HFFc6 (cell line): ENCODE measurements at regions not wholly inside any gene's neighbourhood (a gene's known extent, or its start where the extent isn't known, plus 50 kb on each side); places are given as distances from the start of the nearest gene placed in this dataset.
"Not testable (repeated sequence)": the region's sequence is repeated elsewhere in the genome, so short reads cannot be mapped to it uniquely, and the experiment has no call there.

Experiments used
- DNase-seq: peaks from one replicate; pipeline ENCODE4 v3.0.0-alpha.2; 2018
- H3K27ac Mint-ChIP-seq: 2 replicates; pipeline ENCODE4 v1.8.0; 2020; ENCODE audit warnings: mild to moderate bottlenecking, mixed read lengths
- H3K27me3 Mint-ChIP-seq: 2 replicates; pipeline ENCODE4 v1.8.0; 2021; ENCODE audit warnings: mild to moderate bottlenecking, moderate library complexity, mixed read lengths; ENCODE audit not compliant: insufficient read depth
- H3K36me3 Mint-ChIP-seq: 2 replicates; pipeline ENCODE4 v1.8.0; 2021; ENCODE audit warnings: low read depth, mixed read lengths
- H3K4me1 Mint-ChIP-seq: 2 replicates; pipeline ENCODE4 v1.8.0; 2020; ENCODE audit warnings: low read depth, mixed read lengths
- H3K4me3 Mint-ChIP-seq: 2 replicates; pipeline ENCODE4 v1.8.0; 2020; ENCODE audit warnings: mild to moderate bottlenecking, moderate library complexity, mixed read lengths
- H3K9me3 Mint-ChIP-seq: 2 replicates; pipeline ENCODE4 v1.8.0; 2020; ENCODE audit warnings: mild to moderate bottlenecking, mixed read lengths
- TF ChIP-seq, protein P1 (sequence below): fragments of 200-600 bp; sonication (generic); IDR thresholded peaks from 2 replicates; pipeline ENCODE4 v1.5.0; 2021; ENCODE audit warnings: antibody characterized with exemption, mild to moderate bottlenecking

DNA sequence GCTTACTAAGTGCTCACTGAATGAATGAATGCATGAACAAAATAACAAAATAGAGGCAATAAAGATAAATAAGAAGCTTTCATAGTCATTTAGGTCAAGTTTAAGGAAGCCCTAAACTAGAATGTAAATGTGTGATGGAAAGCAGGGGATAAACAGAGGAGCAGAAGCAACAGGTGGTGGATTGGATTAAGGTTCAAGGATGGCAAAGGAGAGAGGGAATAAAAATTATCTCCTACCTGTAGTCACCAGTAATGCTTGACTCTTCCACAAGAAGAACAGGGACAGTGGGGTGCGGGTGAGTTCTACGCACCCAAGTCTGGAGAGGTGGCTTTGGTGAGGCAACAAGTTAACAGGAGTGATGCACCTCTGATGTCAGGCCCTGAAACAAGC lies 212.4 kb downstream of the ZIC5 start:
- Mint-ChIP-seq H3K36me3 (no peaks in the 10 kb centered on the region), H3K9me3 (peaks cover 11% of the 10 kb centered on the region; the same call in 1 of the 2 replicates), H3K27me3 (peaks cover 4% of the 10 kb centered on the region), H3K4me3 (no peak overlapping the region), H3K4me1 (no peaks in the 10 kb centered on the region), H3K27ac (no peak overlapping the region)
- TF ChIP-seq, protein P1, sequence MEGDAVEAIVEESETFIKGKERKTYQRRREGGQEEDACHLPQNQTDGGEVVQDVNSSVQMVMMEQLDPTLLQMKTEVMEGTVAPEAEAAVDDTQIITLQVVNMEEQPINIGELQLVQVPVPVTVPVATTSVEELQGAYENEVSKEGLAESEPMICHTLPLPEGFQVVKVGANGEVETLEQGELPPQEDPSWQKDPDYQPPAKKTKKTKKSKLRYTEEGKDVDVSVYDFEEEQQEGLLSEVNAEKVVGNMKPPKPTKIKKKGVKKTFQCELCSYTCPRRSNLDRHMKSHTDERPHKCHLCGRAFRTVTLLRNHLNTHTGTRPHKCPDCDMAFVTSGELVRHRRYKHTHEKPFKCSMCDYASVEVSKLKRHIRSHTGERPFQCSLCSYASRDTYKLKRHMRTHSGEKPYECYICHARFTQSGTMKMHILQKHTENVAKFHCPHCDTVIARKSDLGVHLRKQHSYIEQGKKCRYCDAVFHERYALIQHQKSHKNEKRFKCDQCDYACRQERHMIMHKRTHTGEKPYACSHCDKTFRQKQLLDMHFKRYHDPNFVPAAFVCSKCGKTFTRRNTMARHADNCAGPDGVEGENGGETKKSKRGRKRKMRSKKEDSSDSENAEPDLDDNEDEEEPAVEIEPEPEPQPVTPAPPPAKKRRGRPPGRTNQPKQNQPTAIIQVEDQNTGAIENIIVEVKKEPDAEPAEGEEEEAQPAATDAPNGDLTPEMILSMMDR = no peak
- DNase-seq = no peak

DNA sequence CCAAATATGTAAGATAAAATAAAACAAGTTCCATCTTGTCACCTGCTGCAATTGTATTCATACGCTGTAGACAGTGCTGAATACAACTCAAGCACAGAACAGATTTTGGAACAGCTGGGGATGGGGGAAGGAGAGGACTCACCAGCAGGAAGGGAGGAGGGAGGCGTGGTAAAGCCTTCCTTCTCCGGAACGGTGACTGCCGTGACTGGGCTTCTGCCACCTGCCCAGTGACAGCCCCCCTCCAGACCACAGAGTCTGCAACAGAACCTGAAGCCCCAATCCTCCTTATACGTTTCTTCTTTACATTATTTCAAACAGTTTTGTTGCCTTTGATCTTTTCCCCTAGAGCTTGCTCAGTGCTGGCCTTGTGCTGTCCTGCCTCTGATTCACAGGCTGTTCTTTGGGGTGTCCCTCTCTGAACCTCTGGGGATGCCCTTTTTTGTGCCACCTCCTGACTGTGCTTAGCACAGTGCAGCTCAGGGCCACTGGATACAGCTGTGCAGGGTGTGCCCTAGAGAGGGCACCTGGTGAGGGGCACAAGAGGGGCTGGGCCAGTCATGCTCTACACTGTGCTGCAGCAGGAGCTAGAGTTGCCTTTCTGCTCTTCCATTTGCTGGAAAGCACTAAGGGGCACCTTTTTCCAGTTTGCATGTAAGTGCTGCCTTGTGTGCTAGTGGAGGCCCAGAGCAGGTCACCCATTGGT lies 213.0 kb downstream of the ZIC5 start:
- no peak for DNase-seq
- TF ChIP-seq, protein P1 = no peak
- Mint-ChIP-seq H3K27ac (no peak overlapping the region), H3K36me3 (no peaks in the 10 kb centered on the region), H3K4me1 (no peaks in the 10 kb centered on the region), H3K9me3 (peaks cover 11% of the 10 kb centered on the region; the same call in 1 of the 2 replicates), H3K4me3 (no peak overlapping the region), H3K27me3 (peaks cover 4% of the 10 kb centered on the region)

DNA sequence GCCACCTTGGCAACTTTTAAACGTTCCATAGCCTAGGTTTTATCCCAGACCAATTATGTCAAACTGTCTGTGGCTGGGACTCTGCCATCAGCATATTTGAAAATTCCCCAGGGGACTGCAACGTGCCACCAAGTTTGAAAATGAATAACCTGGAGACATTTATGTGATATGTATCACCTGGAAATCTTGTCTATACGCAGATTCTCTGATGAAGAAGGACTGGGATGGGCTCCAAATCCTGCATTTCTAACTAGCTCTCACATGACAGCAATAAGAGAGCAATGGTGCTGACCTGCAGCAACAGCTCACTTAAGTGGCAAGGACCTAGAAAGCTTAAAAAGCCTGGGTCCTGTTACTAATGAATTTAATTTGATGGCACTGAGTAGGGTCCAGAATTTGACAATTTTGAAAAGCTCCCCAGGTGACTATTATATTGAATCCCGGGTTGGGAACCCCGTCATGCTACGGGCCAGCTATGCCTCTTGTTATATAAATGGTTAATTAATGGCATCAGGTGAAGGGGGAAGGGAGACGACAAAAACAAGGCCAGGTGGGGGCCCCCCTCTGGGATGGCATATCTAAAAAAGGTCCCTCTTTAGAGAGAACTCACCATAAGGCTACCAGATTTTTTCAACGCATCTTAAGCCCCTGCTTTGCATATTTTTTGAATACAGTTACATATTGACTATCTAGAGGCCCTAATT lies 213.7 kb downstream of the ZIC5 start:
- H3K4me3 Mint-ChIP-seq = no peak overlapping the region
- H3K36me3 Mint-ChIP-seq = no peaks in the 10 kb centered on the region
- H3K9me3 Mint-ChIP-seq = peaks cover 11% of the 10 kb centered on the region; the same call in 1 of the 2 replicates

DNA sequence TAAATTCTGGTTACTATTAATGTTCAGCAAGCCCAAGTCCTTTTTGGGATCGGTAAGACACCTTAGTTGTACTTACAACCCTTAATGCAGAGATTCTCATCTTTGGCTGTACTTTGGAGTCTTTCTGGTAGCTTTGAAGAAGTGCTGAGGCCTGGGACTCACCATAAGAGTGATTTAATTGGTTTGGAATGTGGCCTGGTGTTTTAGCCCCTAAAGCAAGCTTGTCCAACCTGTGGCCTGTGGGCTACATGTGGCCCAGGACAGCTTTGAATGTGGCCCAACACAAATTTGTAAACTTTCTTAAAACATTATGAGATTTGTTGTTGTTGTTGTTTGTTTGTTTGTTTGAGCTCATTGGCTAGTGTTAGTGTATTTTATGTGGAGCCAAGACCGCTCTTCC lies 215.3 kb downstream of the ZIC5 start:
- TF ChIP-seq, protein P1 = no peak
- H3K27ac Mint-ChIP-seq = no peak overlapping the region

More for the DNA sequence above, 213.7 kb downstream of the ZIC5 start:
- TF ChIP-seq, protein P1 = no peak
- no peak for DNase-seq
- Mint-ChIP-seq H3K27me3 (peaks cover 4% of the 10 kb centered on the region), H3K27ac (no peak overlapping the region), H3K4me1 (no peaks in the 10 kb centered on the region)

DNA sequence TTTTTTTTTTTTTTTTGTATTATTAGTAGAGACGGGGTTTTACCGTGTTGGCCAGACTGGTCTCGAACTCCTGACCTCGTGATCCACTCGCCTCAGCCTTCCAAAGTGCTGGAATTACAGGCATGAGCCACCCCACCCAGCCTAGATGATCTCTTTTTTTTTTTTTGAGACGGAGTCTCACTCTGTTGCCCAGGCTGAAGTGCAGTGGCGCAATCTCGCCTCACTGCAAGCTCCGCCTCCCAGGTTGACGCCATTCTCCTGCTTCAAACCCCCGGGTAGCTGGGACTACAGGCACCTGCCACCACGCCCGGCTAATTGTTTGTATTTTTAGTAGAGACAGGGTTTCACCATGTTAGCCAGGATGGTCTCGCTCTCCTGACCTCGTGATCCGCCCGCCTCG lies 216.8 kb downstream of the ZIC5 start:
- H3K9me3 Mint-ChIP-seq, H3K36me3 Mint-ChIP-seq, H3K4me1 Mint-ChIP-seq, H3K4me3 Mint-ChIP-seq, H3K27me3 Mint-ChIP-seq, H3K27ac Mint-ChIP-seq, DNase-seq: not testable (repeated sequence)

More for the DNA sequence above, 215.3 kb downstream of the ZIC5 start:
- no peaks in the 10 kb centered on the region for H3K36me3 Mint-ChIP-seq
- DNase-seq = no peak
- H3K4me1 Mint-ChIP-seq = no peaks in the 10 kb centered on the region
- no peak overlapping the region for H3K4me3 Mint-ChIP-seq
- H3K27me3 Mint-ChIP-seq = peaks cover 5% of the 10 kb centered on the region
- peaks cover 11% of the 10 kb centered on the region; the same call in 1 of the 2 replicates for H3K9me3 Mint-ChIP-seq

DNA sequence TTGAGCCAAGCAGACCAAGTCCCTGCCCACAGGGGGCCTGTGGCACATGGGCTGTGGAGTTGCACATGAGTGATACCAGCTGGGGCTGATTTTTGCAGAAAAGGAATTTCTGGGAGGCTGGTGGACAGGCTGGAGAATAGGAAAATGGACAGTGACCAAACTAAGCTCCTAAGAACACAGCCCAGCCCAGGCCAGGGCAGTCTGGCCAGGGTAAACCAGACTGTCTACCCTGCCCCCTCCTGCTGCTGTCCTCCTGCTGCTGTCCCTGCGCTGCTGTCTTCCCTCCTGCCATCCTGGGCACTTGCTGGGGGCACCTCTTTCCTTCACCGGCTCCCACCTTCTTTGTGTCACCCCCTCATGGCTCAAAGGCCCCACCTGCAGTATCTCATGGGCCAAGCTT lies 219.2 kb downstream of the ZIC5 start:
- H3K4me3 Mint-ChIP-seq = no peak overlapping the region
- peaks cover 8% of the 10 kb centered on the region for H3K27me3 Mint-ChIP-seq

More for the DNA sequence above, 219.2 kb downstream of the ZIC5 start:
- DNase-seq = no peak
- H3K36me3 Mint-ChIP-seq = no peaks in the 10 kb centered on the region
- no peaks in the 10 kb centered on the region for H3K4me1 Mint-ChIP-seq
- no peak overlapping the region for H3K27ac Mint-ChIP-seq
- TF ChIP-seq, protein P1 = no peak
- peaks cover 6% of the 10 kb centered on the region; the same call in 1 of the 2 replicates for H3K9me3 Mint-ChIP-seq
